Posterior vena cava (tissue), 2 donors: ENCODE measurements at regions not wholly inside any gene's neighbourhood (a gene's known extent, or its start where the extent isn't known, plus 50 kb on each side); places are given as distances from the start of the nearest gene placed in this dataset.
"Not testable (repeated sequence)": the region's sequence is repeated elsewhere in the genome, so short reads cannot be mapped to it uniquely, and the experiment has no call there.

Source experiments
- DNase-seq: peaks from one replicate; pipeline ENCODE4 v3.0.0-alpha.2; 2020; ENCODE audit warnings: low spot score
- intact Hi-C, 2 donors: fragments of 100-400 bp; cut with DNase I; formaldehyde crosslinking; loops; one replicate each; pipeline versions ENCODE4 v1.14.1 to v1.14.2; 2022 to 2023
- donor health status: DM: yes; HTN: yes; CAD: no.
- donor health status: DM: yes; HTN: yes; CAD: no.

DNA sequence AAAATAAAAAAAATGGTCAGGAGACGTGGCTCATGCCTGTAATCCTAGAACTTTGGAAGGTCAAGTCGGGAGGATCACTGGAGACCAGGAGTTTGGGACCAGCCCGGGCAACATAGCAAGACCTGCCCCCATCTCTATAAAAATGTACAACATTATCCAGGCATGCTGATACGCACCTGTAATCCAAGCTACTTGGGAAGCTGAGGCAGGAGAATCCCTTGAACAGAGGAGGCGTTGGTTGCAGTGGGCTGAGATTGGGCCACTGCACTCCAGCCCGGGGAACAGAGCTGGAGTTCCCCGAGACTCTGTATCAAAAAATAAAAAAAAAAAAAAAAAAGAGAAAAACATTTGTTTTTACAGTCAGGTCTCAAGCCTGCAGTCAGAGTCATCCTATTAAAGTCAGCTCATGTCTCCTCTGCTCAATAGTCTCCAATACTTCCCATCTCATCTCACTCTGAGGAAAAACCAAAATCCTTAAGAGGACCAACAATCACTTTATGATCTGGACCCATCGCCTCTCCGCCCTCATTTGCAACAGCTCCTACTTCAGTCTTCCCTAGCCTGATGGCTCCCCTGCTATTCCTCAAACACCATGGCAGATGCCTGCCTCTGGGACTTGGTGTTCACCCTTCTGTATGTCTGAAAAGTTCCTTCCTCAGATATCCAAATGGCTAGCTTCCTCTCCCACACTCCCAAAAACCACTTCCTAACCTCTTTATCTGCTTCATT, 4796.6 kb upstream of the OR11H1 start:
- DNase-seq, intact Hi-C loops: not testable (repeated sequence)

DNA sequence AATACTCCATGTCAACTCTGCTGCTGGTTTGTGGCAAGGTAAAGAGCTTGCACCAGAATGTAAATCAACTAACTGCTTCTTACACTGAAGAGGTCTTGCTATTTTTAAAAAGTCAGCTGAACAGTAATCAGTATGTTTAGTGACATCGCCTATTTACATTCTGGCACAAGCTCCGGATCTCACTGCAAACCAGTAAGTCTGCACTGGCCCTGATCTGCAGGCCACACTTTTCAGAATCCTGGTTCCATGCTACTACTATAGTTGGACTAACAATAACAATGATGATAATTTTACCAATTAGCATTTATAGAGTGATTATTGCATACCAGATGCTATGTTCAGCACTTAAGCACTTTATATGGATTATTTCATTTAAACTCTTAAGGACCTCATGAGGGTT, 4792.9 kb upstream of the OR11H1 start:
- DNase-seq, intact Hi-C loops: not testable (repeated sequence)

DNA sequence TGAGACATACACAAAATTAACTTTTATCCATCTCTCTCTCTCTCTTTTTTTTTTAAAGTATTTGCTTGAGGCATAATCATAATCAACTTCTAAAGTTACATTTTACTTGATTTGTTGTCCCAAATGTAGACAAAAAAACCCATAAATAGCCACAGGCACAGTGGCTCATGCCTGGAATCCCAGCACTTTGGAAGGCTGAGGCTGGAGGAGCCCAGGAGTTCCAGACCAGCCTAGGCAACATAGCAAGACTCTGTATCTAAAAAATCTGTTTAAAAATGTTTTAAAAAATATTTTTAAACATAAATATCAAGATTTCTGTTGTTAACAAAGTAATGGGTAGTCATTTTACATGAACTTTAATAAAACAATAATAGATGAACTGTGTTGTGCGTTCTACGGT, 4791.1 kb upstream of the OR11H1 start:
- intact Hi-C loops = not testable (repeated sequence)
- peak; percentile 81 for DNase-seq

DNA sequence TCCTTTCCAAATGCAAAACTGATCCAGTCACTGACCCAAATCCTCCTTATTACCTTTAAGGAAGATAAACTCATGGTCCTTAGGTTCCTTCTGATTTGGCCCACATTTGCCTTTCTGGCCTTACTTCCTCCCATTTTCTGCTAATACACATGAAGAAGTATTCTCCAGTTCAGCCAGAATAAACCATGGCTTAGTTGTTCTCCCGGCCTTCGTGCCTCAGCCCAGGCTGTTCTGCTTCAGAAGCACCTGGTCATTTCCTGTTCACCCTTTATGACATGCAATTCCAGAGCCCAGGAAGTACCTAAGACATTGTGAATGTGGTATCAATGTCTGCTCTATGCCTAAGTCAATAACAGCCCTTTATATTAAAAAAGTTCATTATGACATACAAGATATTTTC, 4790.1 kb upstream of the OR11H1 start:
- intact Hi-C loops = not testable (repeated sequence)

DNA sequence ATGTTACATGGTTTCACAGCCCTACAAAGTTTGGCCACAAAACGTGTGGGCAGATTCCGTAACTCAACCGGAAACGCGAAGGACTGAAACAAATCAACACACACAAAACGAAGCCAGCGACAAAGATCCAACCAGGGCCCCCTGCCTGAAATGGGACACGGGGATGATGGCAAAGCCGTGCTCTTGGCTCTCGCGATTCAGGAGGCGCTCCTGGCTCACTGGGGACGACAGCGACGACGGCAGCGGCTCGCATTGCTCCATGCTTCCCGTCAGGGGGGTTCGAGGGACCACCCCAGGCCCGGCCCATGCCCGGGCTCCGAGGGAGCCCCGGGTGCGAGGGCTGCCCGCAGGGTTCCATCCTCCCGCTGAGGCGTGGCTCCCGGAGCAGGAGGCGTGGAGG, 4786.8 kb upstream of the OR11H1 start:
- intact Hi-C loops = no loop called here
- DNase-seq = peak; percentile 83

More for the DNA sequence above, 4790.1 kb upstream of the OR11H1 start:
- not testable (repeated sequence) for DNase-seq

DNA sequence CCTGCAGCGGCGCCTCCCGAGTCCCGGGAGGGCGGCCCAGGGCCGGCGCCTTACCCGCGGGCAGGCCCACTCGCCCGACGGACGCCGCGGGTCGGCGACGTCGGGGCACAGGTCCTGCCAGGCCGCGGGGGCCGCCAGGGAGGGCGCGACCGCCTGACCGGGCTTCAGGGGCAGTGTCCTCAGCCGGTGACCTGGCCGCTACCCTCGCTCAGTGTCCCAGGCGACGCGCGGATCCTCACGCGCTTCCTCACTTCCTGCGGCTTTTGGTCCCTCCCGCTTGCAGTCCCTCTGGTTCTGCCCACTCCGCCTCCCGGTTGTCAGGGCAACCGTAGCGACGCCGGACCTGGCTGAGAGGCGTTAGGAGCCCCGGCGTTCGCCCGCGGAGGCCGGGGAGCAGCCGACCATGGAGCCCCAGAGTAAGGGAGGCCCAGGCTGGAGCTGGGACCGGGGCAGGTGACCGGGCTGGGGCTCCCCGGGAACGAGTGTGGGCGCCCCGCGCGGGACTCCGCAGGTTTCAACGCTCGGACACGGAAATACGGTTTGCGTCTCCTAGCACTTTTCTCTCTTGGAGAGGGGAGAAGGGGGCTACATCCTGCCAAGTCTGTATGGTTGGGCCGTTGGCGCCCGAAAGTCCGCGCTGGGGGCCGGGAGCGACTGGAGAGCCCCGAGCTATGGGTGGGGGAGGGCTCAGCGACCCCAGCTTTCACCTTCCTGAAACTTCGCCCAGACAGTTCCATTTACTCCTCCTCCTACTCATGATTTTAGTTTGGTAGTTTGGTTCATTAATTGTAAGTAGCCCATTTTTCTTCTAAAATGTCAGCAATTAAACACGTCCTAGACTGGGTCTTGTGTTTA, 4786.0 kb upstream of the OR11H1 start:
- DNase-seq = peak; percentile 85
- intact Hi-C loops = not testable (repeated sequence)

DNA sequence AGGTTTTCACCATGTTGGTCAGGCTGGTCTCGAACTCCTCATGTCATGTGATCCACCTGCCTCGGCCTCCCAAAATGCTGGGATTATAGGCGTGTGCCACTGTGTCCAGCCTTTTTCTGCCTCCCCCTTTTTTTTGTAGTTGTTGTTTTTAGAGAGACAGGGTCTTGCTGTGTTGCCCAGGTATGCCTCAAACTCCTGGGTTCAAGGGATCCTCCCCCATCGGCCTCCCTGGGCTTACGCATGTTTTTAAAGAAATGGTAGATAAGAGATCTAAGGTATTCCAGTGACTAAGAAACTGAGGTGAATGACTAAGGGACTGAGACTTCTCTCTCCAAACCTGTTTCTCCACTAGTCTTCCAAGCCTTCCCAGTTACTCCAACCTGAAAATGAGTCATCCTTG, 4781.6 kb upstream of the OR11H1 start:
- intact Hi-C loops = not testable (repeated sequence)
- peak; percentile 83 for DNase-seq

DNA sequence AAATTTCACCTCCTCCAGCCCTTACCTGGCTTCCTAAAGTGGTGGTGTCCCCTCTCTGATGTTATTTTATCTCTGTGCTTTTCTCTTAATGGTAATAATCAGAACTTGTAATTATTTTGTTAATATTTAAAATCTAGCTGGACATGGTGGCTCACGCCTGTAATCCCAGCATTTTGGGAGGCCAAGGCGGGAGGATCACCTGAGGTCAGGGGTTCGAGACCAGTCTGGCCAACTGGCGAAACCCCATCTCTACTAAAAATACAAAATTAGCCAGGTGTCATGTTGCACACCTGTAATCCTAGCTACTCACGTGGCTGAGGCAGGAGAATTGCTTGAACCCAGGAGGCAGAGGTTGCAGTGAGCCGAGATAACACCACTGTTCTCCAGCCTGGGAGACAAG, 4780.8 kb upstream of the OR11H1 start:
- intact Hi-C loops, DNase-seq: not testable (repeated sequence)

DNA sequence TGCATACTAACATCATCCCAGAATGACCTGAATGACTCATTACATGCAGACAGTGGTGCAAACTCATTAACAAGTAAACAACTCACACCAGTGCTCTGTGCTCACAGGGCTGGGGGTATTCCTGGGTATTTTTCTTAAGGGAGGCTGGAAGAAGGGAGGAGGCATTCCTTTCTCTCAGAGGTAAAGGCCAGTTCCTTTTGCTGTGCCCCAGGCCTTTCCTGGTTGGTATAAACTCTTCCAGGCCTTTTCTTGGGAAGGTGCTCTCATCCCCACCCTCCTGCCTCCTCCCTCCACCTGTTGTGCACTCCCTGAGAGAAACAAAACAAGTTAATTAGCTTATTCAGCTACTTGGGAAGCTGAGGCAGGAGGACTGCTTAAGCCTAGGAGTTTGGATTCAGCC, 4779.2 kb upstream of the OR11H1 start:
- DNase-seq, intact Hi-C loops: not testable (repeated sequence)

DNA sequence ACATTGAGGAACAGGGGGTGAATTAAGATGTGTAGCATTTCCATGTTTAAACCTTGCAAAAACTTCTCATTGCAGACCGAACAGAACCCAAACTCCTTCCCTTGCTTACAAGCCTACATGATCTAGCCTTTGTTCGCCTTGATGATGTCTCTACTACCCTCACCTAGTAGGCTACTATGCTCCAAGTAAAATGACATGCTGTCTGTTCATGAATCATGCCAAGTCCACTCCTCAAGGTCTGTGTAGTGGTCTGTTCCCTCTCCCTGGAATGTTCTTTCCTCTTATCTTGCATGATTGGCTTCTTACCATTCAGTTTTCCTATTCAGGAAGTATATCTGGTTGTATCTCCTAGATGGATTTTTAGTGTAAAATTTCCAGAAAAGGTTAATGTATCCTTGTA, 4778.6 kb upstream of the OR11H1 start:
- intact Hi-C loops = not testable (repeated sequence)

DNA sequence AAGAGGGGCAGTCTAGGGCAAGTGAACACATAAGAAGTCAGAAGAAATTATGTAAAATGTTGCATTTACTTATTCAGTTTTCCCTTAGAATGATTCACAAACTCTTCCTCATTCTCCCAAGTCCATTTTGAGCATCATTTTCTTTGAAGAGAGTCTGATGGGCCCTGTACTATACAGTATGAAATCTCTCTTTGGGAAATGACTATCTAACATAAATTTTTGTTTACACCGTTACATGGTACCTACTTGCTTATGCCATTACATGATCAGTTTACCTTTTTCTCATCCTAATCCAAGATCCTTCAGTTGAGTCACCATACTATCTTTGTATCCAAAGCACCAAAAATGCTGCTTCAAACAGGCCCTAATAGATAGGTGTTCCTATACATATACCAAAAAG, 4774.4 kb upstream of the OR11H1 start:
- DNase-seq, intact Hi-C loops: not testable (repeated sequence)

More for the DNA sequence above, 4778.6 kb upstream of the OR11H1 start:
- not testable (repeated sequence) for DNase-seq

DNA sequence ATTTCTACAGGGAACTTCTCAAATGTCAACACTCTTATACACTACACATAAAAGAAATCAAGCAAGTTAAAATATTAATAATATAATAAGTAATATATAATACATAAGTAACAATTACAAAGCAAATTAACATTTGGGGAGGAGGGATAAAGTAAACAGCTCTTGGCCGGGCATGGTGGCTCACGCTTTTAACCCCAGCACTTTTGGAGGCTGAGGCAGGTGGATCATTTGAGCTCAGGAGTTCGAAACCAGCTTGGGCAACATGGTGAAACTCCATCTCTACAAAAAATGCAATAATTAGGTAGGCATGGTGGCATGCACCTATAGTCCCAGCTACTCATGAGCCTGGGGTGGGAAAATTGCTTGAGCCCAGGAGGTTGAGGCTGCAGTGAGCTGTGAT, 4772.6 kb upstream of the OR11H1 start:
- intact Hi-C loops, DNase-seq: not testable (repeated sequence)

DNA sequence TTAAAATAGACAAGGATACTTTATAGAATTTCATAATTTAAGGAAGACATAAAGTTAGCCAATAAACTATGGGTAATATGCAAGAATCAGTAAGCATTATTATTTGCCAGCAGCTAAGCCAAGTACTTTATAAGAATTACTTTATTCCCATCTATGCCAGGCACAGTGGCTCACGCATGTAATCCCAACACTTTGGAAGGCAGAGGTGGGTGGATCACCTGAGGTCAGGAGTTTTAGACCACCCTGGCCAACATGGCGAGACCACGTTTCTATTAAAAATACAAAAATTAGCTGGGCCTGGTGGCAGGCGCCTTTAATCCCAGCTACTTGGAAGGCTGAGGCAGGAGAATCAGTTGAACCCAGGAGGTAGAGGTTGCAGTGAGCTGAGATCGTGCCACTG, 4767.6 kb upstream of the OR11H1 start:
- intact Hi-C loops, DNase-seq: not testable (repeated sequence)

DNA sequence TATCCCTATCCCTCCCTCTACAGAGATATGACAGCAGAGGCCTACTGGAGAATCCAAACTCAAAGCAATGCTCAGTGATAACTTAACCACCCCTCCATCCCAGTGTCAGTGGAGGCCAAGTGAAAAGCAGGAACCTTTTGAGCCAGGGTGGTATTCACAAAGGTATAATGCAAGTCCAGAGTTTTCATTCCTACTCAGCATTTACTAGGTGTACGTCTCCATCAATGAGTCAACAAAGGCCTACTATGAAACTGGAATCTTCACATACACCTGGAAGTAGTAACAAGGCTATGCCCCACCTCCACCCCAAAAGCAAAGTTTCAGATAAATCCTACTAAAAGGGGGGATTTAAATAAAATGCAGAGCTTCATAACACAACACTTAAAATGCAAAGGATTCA, 4761.7 kb upstream of the OR11H1 start:
- DNase-seq, intact Hi-C loops: not testable (repeated sequence)

DNA sequence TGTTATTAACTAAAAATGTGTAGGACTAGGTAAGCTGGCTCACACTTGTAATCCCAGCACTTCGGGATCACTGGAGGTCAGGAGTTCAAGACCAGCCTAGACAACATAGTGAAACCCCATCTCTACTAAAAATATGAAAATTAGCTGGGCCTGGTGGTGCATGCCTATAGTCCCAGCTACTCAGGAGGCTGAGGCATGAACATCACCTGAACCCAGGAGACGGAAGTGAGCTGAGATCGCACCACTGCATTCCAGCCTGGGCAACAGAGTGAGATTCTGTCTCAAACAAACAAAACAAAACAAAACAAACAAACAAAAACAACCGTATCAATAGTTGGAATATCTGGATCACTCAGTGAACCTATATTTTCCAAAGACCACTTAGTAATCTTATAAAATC, 4759.1 kb upstream of the OR11H1 start:
- intact Hi-C loops, DNase-seq: not testable (repeated sequence)

DNA sequence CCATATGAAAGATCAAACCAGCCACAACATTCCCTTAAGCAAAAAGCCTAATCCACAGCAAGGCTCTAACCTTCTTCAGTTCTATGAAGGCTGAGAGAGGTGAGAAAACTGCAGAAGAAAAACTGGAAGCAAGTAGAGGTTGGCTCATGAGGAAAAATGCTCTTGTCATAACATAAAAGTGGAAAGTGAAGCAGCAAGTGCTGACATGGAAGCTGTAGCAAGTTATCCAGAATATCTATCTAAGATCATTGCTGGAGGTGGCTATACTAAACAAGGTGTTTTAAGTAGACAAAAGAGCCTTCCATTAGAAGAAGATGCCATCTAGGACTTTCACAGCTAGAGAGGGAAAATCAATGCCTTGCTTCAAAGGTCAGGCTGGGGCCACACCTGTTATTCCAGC, 4756.2 kb upstream of the OR11H1 start:
- intact Hi-C loops, DNase-seq: not testable (repeated sequence)

DNA sequence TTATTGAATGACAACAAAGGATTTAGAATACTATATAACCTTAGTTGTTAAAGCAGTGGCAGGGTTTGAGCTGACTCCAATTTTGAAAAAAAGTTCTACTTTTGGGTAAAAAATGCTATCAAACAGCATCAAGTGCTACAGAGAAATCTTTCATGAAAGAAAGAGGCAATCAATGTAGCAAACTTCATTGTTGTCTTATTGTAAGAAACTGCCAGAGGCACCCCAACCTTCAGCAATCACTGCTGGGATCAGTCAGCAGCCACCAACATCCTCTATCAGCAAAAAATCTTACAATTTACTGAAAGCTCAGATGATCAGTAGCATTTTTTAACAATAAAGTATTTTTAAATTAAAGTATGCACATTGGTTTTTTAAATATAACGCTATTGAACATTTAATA, 4754.7 kb upstream of the OR11H1 start:
- DNase-seq, intact Hi-C loops: not testable (repeated sequence)

DNA sequence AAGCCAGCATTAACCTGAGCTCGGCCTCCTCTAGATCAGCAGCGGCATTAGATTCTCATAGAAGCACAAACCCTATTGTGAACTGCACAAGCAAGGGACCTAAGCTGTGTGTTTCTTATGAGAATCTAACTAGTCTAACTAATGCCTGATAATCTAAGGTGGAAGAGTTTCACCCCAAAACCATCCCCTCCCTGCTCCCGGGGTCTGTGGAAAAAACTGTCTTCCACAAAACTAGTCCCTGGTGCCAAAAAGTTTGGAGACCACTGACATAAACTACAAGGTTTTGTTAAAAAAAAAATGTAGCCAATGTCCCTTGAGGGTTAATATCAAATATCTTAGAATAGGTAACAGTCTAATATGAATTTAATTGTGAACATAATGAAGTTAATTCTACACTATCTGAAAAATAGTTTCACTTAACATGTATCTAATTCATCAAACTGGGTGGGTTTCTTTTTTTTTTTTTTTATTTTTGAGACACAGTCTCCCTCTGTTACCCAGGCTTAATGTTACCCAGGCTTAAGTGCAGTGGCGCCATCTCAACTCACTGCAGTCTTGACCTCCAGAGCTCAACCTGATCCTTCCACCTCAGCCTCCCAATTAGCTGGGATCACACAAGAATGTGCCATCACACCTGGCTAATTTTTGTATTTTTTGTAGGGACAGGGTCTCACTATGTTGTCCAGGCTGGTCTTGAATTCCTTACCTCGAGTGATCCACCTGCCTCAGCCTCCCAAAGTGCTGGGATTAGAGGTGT, 4752.2 kb upstream of the OR11H1 start:
- intact Hi-C loops, DNase-seq: not testable (repeated sequence)

DNA sequence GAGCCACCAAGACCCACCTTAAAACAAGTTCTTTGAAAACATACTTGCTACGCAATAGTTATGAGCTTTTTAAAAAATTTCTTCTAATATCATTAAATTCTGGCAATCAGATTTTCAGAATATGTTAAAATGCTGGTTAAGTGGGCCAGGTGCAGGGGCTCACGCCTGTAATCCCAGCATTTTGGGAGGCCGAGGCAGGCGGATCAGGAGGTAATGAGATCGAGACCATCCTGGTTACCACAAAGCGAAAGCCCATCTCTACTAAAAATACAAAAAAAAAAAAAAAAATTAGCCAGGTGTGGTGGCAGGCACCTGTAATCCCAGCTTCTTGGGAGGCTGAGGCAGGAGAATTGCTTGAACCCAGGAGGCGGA, 4751.6 kb upstream of the OR11H1 start:
- DNase-seq = not testable (repeated sequence)

DNA sequence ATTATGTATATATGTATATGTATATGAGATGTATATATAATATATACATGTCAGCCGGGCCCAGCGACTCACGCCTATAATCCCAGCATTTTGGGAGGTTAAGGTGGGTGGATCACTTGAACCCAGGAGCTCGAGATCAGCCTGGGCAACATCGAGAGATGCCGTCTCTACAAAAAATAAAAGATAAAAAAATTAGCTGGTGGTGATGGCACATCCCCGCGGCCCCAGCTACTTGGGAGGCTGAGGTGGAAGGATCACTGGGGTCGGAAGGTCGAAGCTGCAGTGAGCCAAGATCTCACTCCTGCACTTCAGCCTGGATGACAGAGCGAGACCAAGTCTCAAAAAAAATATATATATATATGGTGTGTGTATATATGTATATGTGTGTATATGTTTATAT, 4750.3 kb upstream of the OR11H1 start:
- intact Hi-C loops, DNase-seq: not testable (repeated sequence)

More for the DNA sequence above, 4751.6 kb upstream of the OR11H1 start:
- intact Hi-C loops = not testable (repeated sequence)
